ENCODE measurements at regions not wholly inside any gene's neighbourhood (a gene's known extent, or its start where the extent isn't known, plus 50 kb on each side); places are given as distances from the start of the nearest gene placed in this dataset.
"Not testable (repeated sequence)": the region's sequence is repeated elsewhere in the genome, so short reads cannot be mapped to it uniquely, and the experiment has no call there.

DNA sequence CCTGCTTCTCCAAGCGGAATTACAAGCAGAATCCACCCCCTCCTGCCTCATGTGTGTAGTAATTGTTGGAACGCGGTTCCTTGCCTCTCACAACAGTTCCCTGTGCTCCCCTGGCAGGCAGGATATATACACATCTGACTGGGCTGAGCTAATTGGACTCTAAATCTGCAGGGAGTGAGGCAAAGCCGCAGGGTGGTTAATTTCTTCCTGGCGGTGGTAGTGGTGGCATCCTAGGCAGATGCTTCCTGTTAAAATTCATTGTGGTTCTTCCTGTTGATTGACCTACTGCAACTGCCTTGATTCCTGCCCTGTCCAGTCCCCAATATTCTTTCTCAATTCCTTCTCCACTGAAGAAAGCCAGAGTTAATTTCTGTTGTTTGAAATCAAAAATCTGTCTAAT is 202.9 kb upstream of the PROK2 start:
- no peak for DNase-seq
- H3K36me3 ChIP-seq (replicated peaks; ENCODE audit: control insufficient read depth, insufficient read depth, low read length): no peaks in the 10 kb centered on the region
- no peaks in the 10 kb centered on the region for H3K27me3 ChIP-seq (ENCODE audit: control insufficient read depth, insufficient read depth, low read length)
- H3K4me3 ChIP-seq (ENCODE audit: insufficient read depth, low read depth, low read length): no peak overlapping the region

DNA sequence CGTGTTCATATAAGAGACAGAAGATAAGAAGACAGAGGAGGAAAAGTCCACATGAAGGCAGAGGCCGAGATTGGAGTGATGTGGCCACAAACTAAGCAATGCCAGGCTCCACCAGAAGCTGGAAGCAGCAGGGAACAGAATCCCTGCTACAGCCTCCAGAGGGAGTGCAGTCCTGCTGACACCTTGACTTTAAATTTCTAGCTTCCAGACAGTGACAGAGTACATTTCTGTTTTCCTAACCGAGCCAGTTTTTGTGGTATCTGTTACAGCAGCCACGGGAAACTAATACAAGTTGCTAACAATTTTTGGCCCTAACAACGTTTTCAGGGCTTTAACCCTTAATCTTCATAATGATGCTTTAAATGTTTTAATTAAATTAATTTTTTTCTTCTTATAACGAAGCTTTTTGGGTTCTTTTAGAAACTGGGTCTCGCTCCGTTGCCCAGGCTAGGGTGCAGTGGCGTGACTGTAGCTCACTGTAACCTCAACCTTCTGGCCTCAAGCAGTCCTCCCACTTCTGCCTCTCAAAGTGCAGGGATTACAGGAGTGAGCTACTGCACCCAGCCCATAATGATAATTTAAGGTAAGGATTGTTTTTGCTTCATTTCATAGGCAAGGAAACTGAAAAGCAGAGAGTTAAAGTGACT is 202.3 kb upstream of the PROK2 start:
- H3K36me3 ChIP-seq (replicated peaks; ENCODE audit: control insufficient read depth, insufficient read depth, low read length): no peaks in the 10 kb centered on the region
- DNase-seq: no peak
- no peak overlapping the region for H3K4me3 ChIP-seq (ENCODE audit: insufficient read depth, low read depth, low read length)
- H3K27me3 ChIP-seq (ENCODE audit: control insufficient read depth, insufficient read depth, low read length): no peaks in the 10 kb centered on the region

DNA sequence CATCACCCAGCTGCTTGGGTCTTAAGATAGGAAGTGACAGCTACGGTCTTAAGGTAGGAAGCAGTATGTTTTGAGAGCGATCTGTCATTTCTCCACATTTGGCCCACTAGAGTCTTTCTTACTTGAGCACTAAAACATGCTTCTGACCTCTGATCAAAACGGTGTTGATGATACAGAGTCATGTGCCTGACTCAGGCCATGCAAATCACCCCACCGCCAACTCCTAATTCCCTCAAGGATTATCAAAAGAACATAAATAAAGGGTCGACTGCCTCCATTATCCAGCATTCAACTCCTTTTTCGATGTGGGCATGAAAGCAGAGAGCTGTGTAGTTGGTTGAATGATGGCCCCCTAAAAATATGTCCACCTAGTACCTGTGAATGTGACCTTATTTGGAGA is 201.7 kb upstream of the PROK2 start:
- Histone ChIP-seq H3K27me3 (ENCODE audit: control insufficient read depth, insufficient read depth, low read length) (no peaks in the 10 kb centered on the region), H3K4me3 (ENCODE audit: insufficient read depth, low read depth, low read length) (no peak overlapping the region), H3K36me3 (replicated peaks; ENCODE audit: control insufficient read depth, insufficient read depth, low read length) (no peaks in the 10 kb centered on the region)
- DNase-seq: no peak

DNA sequence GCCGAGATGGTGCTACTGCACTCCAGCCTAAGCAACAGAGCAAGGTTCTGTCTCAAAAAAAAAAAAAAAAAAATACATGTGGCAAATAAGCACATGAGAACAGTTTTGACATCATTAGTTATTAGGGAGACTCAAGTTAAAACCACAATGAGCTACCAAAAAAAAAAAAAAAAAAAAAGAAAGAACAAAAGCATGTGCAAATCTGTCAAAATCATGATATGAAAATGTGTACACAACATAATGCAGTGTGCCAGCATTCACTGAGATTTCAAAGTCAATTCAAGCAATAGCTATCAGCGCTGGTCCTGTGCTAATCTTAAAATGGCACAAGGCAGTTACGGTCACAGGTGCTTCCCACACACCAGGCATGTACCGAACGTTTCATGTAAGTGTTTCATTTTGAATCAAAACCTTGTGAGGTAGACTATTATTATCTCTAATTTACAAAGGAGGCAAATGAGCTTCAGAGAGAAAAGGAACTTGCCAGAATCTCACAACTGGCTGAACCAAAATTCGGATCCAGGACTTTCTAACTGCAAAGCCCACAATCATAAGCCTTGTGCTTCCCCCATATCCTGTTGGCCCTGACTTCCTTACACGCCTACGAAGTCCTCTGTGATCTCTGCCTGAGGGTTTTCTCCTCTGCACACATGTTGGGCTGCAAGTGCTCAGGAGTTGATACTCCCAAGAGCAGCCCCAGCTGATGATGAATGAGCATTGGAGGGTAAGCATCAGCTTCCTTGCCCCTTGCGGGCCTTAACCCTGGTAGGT is 200.1 kb upstream of the PROK2 start:
- DNase-seq: no peak
- H3K36me3 ChIP-seq (replicated peaks; ENCODE audit: control insufficient read depth, insufficient read depth, low read length): no peaks in the 10 kb centered on the region
- no peaks in the 10 kb centered on the region for H3K27me3 ChIP-seq (ENCODE audit: control insufficient read depth, insufficient read depth, low read length)
- no peak overlapping the region for H3K4me3 ChIP-seq (ENCODE audit: insufficient read depth, low read depth, low read length)

DNA sequence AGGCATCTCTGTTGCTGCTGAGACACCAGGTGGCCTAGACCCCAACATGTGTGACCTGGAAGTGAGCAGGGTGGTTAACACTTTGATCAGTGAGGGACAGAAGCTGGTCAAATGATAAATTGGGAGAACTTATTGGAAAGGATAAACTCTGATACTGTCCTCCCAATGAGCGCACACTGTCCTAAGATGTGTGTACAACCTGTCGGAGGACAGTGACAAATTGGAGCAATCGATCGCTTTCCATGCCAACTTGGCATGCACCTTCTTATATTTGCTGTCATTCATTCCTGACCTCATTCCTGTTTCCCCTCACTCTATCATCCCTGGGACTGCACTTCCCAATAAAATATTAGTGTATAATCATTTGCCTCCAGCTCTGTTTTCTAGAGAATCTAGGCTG is 198.7 kb upstream of the PROK2 start:
- H3K4me3 ChIP-seq (ENCODE audit: insufficient read depth, low read depth, low read length): no peak overlapping the region
- no peak for DNase-seq
- no peaks in the 10 kb centered on the region for H3K36me3 ChIP-seq (replicated peaks; ENCODE audit: control insufficient read depth, insufficient read depth, low read length)
- H3K27me3 ChIP-seq (ENCODE audit: control insufficient read depth, insufficient read depth, low read length): no peaks in the 10 kb centered on the region

DNA sequence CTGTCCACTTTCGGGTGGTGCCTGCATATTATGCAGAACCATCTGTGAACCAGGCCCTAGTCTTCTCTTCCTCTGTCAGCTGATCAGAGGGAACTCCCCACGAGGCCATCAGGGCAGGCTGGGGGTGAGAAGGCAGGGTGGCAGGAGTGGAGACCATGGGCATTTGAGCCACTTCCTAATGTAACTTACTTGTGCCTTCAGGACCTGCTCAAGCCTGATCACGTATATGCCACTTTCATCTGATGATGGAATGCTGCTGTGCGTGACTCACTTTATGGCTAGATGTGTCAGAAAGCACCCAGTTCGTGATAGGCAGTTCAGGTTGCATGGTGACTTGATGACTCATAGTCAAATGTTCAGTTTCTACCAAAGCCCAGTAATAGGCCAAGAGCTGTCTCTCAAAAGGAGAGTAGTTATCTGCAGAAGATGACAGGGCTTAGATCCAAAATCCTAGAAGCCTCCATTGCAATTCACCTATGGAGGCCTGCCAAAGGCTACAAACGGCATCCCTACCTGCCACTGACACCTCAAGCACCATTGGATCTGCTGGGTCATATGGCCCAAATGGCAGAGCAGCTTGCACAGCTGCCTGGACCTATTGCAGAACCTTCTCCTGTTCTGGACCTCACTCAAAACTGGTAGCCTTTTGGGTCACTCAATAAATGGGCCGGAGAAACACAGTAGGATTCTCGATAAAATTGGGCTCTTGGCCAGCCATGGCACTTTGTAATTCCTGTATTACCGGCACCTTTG is 197.7 kb upstream of the PROK2 start:
- not testable (repeated sequence) for H3K4me3 ChIP-seq (ENCODE audit: insufficient read depth, low read depth, low read length); DNase-seq; H3K27me3 ChIP-seq (ENCODE audit: control insufficient read depth, insufficient read depth, low read length); H3K36me3 ChIP-seq (replicated peaks; ENCODE audit: control insufficient read depth, insufficient read depth, low read length)

DNA sequence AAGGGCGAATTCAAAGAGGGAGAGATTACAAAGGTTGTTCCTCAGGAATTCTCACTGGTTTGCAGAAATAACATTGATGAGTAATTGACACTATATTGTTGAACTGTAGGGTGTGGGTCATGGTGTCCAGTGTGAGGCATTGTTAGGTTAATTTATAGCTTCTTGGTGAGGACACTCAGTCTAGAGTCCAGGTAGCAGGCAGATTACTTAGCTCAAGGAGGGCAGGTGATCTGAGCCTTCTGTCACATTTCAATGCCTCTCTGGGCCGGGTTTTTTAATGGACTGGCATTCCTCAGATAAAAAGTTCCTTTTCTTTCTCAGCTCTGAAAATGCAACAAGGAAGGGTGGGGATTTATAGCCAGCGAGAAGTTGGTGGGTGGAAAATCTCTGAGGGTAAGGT is 194.2 kb upstream of the PROK2 start:
- Histone ChIP-seq H3K36me3 (replicated peaks; ENCODE audit: control insufficient read depth, insufficient read depth, low read length) (no peaks in the 10 kb centered on the region), H3K27me3 (ENCODE audit: control insufficient read depth, insufficient read depth, low read length) (no peaks in the 10 kb centered on the region), H3K4me3 (ENCODE audit: insufficient read depth, low read depth, low read length) (no peak overlapping the region)
- no peak for DNase-seq

DNA sequence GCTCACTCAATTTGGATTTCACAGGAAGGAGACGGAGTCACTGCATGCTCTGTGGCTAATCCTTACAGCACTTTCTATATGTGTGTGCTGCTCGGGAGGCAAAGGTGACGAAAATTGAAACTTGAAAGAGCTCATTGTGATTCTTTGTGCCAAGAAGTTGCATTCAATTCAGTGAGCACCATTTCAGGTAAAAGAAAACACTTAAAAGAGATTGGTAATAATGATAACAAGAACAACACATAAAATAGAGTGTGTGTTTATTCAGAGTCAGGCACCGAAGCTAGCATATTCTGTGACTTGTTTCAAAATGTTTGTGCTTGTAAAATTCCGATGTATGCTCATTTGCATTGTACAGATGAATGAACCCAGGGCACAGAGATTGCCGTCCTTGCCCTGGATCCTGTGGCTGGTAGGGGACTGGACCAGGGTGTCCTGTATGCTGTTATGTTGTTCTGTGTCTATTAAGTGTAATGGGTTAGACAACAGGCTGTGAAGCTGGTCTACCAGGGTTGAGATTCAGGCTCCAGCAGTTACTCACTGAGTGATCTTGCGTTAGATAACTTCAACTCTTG is 193.3 kb upstream of the PROK2 start:
- no peaks in the 10 kb centered on the region for H3K36me3 ChIP-seq (replicated peaks; ENCODE audit: control insufficient read depth, insufficient read depth, low read length)
- no peak for DNase-seq
- H3K4me3 ChIP-seq (ENCODE audit: insufficient read depth, low read depth, low read length): no peak overlapping the region
- no peaks in the 10 kb centered on the region for H3K27me3 ChIP-seq (ENCODE audit: control insufficient read depth, insufficient read depth, low read length)

DNA sequence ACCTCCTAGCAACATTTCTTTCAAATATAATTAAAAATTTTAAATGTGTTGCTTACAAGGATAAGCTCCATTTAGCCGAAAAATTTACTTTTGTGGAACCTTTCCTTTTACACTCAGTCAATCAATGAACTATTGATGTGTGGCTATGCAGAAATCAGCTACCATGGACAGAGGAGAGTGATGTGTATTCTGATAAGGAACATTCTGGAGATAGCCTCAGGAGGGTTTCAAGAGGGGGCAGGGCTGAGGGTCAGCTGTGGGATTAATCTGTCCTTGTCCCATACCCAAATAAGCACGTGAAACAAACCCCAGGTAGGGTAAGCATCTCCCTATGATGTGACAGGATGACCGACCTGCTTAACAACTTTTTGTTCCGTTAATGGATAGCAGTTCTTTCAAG is 192.6 kb upstream of the PROK2 start:
- Histone ChIP-seq H3K4me3 (ENCODE audit: insufficient read depth, low read depth, low read length) (no peak overlapping the region), H3K36me3 (replicated peaks; ENCODE audit: control insufficient read depth, insufficient read depth, low read length) (no peaks in the 10 kb centered on the region), H3K27me3 (ENCODE audit: control insufficient read depth, insufficient read depth, low read length) (no peaks in the 10 kb centered on the region)
- DNase-seq: no peak

DNA sequence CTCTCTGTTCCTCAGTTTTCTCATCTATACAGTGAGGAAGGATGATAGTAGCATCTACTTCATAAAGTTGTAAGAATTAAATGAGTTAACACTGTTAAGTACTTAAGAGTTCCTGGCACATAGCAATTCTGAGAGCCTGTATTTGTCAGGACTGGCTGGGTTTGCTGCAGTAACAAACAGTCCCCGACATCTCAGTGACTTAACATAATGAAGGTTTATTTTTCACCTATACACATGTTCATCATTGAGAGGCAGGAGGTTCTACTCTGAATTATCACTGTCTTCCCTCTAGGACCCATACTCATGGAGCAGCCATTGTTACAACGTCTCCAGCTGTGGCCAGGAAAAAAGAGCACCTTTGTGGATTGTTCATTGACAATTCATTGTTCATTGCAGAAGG is 190.6 kb upstream of the PROK2 start:
- DNase-seq: no peak
- H3K4me3 ChIP-seq (ENCODE audit: insufficient read depth, low read depth, low read length): no peak overlapping the region
- H3K27me3 ChIP-seq (ENCODE audit: control insufficient read depth, insufficient read depth, low read length): no peaks in the 10 kb centered on the region
- no peaks in the 10 kb centered on the region for H3K36me3 ChIP-seq (replicated peaks; ENCODE audit: control insufficient read depth, insufficient read depth, low read length)

DNA sequence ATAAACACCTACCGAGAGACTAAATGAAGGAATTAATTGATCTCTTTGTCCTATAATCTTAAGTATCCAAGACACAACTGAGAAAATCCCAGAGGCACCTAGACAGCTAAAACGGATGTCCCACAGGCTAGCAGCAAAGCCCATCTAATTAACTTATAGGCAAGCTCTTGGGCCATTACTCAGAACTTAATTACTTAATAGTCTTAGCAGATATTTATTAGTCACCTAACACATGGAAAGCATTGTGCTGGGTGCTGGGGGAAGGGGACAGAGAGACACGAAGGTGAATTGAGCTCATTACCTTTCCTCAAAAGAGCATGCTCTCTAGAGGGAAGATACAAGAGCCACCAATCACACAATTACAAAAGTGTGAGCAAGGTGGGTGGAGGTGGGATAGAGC is 189.8 kb upstream of the PROK2 start:
- Histone ChIP-seq H3K27me3 (ENCODE audit: control insufficient read depth, insufficient read depth, low read length) (no peaks in the 10 kb centered on the region), H3K4me3 (ENCODE audit: insufficient read depth, low read depth, low read length) (no peak overlapping the region), H3K36me3 (replicated peaks; ENCODE audit: control insufficient read depth, insufficient read depth, low read length) (no peaks in the 10 kb centered on the region)
- DNase-seq: no peak

DNA sequence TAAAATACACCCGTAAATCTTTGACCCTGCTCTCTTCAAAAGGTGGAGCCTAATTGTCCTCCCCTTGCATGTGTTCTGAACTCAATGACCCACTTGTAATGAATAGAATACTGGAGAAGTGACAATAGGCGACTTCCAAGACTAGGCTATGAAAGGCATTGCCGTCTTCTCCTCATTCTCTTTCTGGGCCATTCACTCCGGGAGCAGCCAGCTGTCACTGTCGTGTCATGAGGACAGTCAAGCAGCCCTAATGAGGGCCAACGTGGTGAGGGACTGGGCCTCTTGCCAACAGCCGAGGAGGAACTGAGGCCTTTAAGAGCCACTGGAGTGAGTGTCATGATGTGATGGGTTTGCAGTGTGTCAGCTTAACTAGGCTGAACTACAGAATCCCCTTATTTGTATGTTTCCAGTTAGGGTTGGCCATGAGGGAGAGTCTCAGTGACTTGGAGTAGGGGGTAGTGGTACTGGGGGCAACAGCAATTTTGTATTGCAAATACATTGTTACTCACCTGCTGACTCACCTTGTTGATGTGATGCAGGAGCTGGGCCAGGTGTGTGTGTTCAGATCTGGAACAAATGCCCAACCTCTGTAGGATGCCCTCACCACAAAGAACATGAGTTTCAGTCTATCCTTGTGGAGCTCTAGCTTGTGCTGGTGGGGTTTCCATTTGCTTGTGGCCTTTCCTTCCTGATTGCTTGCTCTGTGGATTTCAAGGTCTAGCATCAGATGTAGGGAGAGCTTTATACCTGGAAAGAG is 188.5 kb upstream of the PROK2 start:
- no peaks in the 10 kb centered on the region for H3K27me3 ChIP-seq (ENCODE audit: control insufficient read depth, insufficient read depth, low read length)
- no peak overlapping the region for H3K4me3 ChIP-seq (ENCODE audit: insufficient read depth, low read depth, low read length)
- H3K36me3 ChIP-seq (replicated peaks; ENCODE audit: control insufficient read depth, insufficient read depth, low read length): no peaks in the 10 kb centered on the region
- no peak for DNase-seq

DNA sequence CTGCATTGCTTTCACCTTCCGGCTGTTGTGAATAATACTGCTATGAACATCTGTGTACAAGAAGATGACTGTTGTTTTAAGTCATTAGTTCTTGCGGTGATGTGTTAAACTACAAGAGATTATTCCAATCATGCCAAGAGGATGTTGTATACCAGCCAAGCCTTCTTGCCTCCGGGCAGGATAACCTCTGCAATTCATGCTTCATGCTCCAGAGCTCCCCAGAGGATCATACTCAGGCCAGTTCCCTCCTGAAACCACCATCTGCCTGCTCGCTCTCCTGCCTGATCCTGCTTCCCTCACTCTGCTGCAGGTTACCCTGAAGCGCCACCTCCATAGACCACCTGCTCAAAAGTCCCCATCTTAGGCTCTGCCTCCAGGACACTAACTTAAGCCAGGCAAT is 187.1 kb upstream of the PROK2 start:
- H3K27me3 ChIP-seq (ENCODE audit: control insufficient read depth, insufficient read depth, low read length): no peaks in the 10 kb centered on the region
- no peaks in the 10 kb centered on the region for H3K36me3 ChIP-seq (replicated peaks; ENCODE audit: control insufficient read depth, insufficient read depth, low read length)
- H3K4me3 ChIP-seq (ENCODE audit: insufficient read depth, low read depth, low read length): no peak overlapping the region
- no peak for DNase-seq

DNA sequence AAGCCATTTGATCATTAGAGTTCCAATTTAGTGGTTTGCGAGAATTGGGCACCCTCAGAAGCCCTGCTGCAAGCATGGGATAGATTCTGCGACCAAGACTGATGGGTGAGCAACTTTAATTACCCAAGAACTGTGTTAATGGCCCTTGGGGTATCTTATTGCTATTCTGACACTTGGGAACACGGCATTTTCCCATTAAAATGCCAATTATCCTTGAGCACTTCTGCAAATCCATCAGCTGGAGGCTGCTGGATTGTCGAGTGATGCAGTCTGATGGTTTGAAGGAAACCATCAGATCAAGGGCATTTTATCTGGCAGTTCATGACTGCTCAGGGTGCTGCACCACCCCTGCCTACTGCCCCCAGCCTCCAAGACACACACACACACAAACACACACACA is 183.6 kb upstream of the PROK2 start:
- no peak overlapping the region for H3K4me3 ChIP-seq (ENCODE audit: insufficient read depth, low read depth, low read length)
- DNase-seq: no peak
- H3K36me3 ChIP-seq (replicated peaks; ENCODE audit: control insufficient read depth, insufficient read depth, low read length): no peaks in the 10 kb centered on the region
- H3K27me3 ChIP-seq (ENCODE audit: control insufficient read depth, insufficient read depth, low read length): no peaks in the 10 kb centered on the region

All from H7 (cell line).